ENCODE measurements at regions not wholly inside any gene's neighbourhood (a gene's known extent, or its start where the extent isn't known, plus 50 kb on each side); places are given as distances from the start of the nearest gene placed in this dataset.
A peak's percentile ranks its signal among the peaks of the same experiment; 100 is the strongest.

- H3K36me3 ChIP-seq = no peaks in the 10 kb centered on the region
- no peak overlapping the region for H3K27ac ChIP-seq
- 63 to 81% (median 75%) methylated on average over 3 of the region's 3 CpGs for WGBS, 4 donors
- no peak for ATAC-seq
- TF ChIP-seq POLR2A (IDR thresholded peaks at IDR 0.05) = no peak
- H3K4me1 ChIP-seq = peaks cover 0 to 4% (median 0%) of the 10 kb centered on the region in 12 donors
- intact Hi-C loops (cut with DNase I) = no loop called here
- no peaks in the 10 kb centered on the region for H3K27me3 ChIP-seq
- no peak for DNase-seq
- no peak overlapping the region for H3K4me3 ChIP-seq
- H3K9me3 ChIP-seq = peaks cover 0 to 22% (median 4%) of the 10 kb centered on the region in 12 donors
Observed at GRCh38 chr5:61689153-61689846, 357.2 kb downstream of the ZSWIM6 start.

- peak in 1 of 4 donors; percentile 34 for ATAC-seq
- TF ChIP-seq, protein P1, sequence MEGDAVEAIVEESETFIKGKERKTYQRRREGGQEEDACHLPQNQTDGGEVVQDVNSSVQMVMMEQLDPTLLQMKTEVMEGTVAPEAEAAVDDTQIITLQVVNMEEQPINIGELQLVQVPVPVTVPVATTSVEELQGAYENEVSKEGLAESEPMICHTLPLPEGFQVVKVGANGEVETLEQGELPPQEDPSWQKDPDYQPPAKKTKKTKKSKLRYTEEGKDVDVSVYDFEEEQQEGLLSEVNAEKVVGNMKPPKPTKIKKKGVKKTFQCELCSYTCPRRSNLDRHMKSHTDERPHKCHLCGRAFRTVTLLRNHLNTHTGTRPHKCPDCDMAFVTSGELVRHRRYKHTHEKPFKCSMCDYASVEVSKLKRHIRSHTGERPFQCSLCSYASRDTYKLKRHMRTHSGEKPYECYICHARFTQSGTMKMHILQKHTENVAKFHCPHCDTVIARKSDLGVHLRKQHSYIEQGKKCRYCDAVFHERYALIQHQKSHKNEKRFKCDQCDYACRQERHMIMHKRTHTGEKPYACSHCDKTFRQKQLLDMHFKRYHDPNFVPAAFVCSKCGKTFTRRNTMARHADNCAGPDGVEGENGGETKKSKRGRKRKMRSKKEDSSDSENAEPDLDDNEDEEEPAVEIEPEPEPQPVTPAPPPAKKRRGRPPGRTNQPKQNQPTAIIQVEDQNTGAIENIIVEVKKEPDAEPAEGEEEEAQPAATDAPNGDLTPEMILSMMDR (IDR thresholded peaks at IDR 0.05) = no peak
- no peak for TF ChIP-seq POLR2A (IDR thresholded peaks at IDR 0.05)
- H3K4me1 ChIP-seq = peaks cover 0 to 5% (median 0%) of the 10 kb centered on the region in 12 donors
- peak in 1 of 5 donors; percentile 30 for DNase-seq
- H3K36me3 ChIP-seq = no peaks in the 10 kb centered on the region
- no peaks in the 10 kb centered on the region for H3K27me3 ChIP-seq
- H3K9me3 ChIP-seq = peaks cover 0 to 13% (median 3%) of the 10 kb centered on the region in 12 donors
- H3K4me3 ChIP-seq = no peak overlapping the region
- no peak overlapping the region for H3K27ac ChIP-seq
- WGBS, 4 donors = 54 to 62% (median 59%) methylated on average over 15 of the region's 15 CpGs
- intact Hi-C loops (cut with DNase I) = no loop called here
Observed at GRCh38 chr5:61697809-61698558, 365.9 kb downstream of the ZSWIM6 start.

- H3K4me3 ChIP-seq = no peak overlapping the region
- 86 to 88% (median 87%) methylated on average over 4 of the region's 4 CpGs for WGBS, 4 donors
- intact Hi-C loops (cut with DNase I) = no loop called here
- no peak for DNase-seq
- no peaks in the 10 kb centered on the region for H3K36me3 ChIP-seq
- no peak for ATAC-seq
- H3K27me3 ChIP-seq = no peaks in the 10 kb centered on the region
- TF ChIP-seq POLR2A (IDR thresholded peaks at IDR 0.05) = no peak
- TF ChIP-seq, protein P1 (IDR thresholded peaks at IDR 0.05) = no peak
- no peaks in the 10 kb centered on the region for H3K9me3 ChIP-seq
- no peak overlapping the region for H3K27ac ChIP-seq
- peaks cover 0 to 5% (median 0%) of the 10 kb centered on the region in 12 donors for H3K4me1 ChIP-seq
Observed at GRCh38 chr5:61701877-61702602, 370.0 kb downstream of the ZSWIM6 start.

- intact Hi-C loops (cut with DNase I) = no loop called here
- no peak for TF ChIP-seq POLR2A (IDR thresholded peaks at IDR 0.05)
- TF ChIP-seq, protein P1 (IDR thresholded peaks at IDR 0.05) = no peak
- Histone ChIP-seq H3K27me3 (no peaks in the 10 kb centered on the region), H3K36me3 (no peaks in the 10 kb centered on the region), H3K4me1 (peaks cover 0 to 2% (median 0%) of the 10 kb centered on the region in 12 donors), H3K27ac (no peak overlapping the region), H3K4me3 (no peak overlapping the region), H3K9me3 (no peaks in the 10 kb centered on the region)
- no peak for ATAC-seq
- WGBS, 4 donors = 66 to 74% (median 68%) methylated on average over 2 of the region's 2 CpGs
- no peak for DNase-seq
Observed at GRCh38 chr5:61702784-61703183, 370.7 kb downstream of the ZSWIM6 start.
